ENCODE measurements at regions not wholly inside any gene's neighbourhood (a gene's known extent, or its start where the extent isn't known, plus 50 kb on each side); places are given as distances from the start of the nearest gene placed in this dataset.

DNA sequence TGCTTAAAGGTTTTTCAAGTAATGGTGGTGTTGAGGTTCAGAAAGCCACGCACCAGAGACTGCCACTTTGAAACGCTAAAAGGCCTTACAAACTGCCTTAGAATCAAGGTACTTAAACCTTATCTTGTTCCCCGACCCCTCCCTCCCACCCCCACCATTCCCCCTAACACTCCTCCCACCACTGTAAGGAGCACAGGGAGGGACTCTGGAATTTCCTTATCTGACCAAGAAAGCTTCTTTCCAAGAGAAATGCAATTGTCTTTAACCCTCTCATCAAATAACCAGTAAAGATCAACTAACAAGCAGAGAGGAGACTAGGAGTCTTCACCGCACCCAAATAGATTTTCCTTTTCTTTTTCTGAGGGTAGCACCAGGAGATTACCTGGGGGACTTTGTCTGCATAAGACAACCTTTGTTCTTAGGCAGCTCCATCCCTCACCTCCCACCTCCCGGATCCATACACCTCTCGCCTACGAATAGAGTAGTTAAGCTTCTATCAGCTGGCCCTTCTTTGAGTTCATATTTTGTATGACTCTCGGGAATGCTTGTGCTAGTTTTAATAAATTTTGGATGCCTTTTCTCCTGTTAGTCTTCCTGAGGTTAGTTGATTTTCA is 137.7 kb upstream of the ADGRL2 start:
- TF ChIP-seq, protein P1, sequence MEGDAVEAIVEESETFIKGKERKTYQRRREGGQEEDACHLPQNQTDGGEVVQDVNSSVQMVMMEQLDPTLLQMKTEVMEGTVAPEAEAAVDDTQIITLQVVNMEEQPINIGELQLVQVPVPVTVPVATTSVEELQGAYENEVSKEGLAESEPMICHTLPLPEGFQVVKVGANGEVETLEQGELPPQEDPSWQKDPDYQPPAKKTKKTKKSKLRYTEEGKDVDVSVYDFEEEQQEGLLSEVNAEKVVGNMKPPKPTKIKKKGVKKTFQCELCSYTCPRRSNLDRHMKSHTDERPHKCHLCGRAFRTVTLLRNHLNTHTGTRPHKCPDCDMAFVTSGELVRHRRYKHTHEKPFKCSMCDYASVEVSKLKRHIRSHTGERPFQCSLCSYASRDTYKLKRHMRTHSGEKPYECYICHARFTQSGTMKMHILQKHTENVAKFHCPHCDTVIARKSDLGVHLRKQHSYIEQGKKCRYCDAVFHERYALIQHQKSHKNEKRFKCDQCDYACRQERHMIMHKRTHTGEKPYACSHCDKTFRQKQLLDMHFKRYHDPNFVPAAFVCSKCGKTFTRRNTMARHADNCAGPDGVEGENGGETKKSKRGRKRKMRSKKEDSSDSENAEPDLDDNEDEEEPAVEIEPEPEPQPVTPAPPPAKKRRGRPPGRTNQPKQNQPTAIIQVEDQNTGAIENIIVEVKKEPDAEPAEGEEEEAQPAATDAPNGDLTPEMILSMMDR (IDR thresholded peaks at IDR 0.05): no peak
- ATAC-seq (ENCODE audit: insufficient number of reproducible peaks, low FRiP score, low read depth) (no peak), DNase-seq (ENCODE audit: low spot score) (no peak)
- no peak overlapping the region for H3K27ac ChIP-seq
- no peaks in the 10 kb centered on the region for H3K4me1 ChIP-seq (ENCODE audit: control insufficient read depth in 1 of 2, low read depth in 2 of 2)
- no peaks in the 10 kb centered on the region for H3K9me3 ChIP-seq
- H3K36me3 ChIP-seq: no peaks in the 10 kb centered on the region
- no peaks in the 10 kb centered on the region for H3K27me3 ChIP-seq (replicated peaks; ENCODE audit: insufficient read depth)
- H3K4me3 ChIP-seq: no peak overlapping the region

DNA sequence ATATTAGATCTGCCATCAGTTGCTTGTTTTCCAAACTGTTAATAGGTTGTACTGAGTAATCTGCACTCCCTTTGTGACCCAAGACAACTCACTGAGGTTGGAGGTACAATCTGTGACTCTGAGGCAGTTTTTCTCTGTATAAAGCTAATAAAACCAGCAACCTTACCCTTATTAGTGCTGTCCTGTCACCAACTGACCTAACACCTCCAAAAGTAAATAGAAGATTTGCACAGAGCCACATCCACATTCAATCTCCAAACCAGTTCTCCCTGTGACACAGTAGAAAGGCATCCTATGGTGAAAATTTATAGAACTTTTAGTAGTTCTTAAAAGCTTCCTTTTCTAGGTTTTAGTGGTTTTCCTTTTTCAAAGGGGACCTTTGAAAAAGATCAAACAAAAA is 140.4 kb upstream of the ADGRL2 start:
- TF ChIP-seq, protein P1 (IDR thresholded peaks at IDR 0.05): no peak
- H3K9me3 ChIP-seq: no peaks in the 10 kb centered on the region
- H3K4me1 ChIP-seq (ENCODE audit: control insufficient read depth in 1 of 2, low read depth in 2 of 2): no peaks in the 10 kb centered on the region
- DNase-seq (ENCODE audit: low spot score) (no peak), ATAC-seq (ENCODE audit: insufficient number of reproducible peaks, low FRiP score, low read depth) (no peak)
- no peaks in the 10 kb centered on the region for H3K27me3 ChIP-seq (replicated peaks; ENCODE audit: insufficient read depth)
- H3K27ac ChIP-seq: no peak overlapping the region
- H3K36me3 ChIP-seq: no peaks in the 10 kb centered on the region
- H3K4me3 ChIP-seq: no peak overlapping the region

DNA sequence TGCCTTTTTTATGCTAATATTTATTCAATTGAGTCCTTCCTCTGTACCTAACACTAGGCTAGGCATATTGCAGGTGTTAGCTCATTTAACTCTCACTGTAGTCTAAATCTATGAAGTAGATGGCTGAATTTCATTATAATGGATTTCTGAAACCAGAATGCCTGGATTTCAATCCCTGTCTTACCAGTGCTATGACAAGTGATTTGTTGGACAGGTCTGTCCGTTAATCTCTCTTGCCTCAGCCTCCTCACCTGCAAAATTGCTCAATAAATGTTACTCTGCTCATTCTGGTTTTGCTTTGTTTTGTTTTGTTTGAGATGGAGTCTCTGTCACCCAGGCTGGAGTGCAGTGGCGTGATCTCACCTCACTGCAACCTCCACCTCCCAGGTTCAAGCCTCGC is 146.1 kb upstream of the ADGRL2 start:
- Histone ChIP-seq H3K4me3 (no peak overlapping the region), H3K9me3 (no peaks in the 10 kb centered on the region), H3K27ac (no peak overlapping the region), H3K27me3 (replicated peaks; ENCODE audit: insufficient read depth) (no peaks in the 10 kb centered on the region), H3K4me1 (ENCODE audit: control insufficient read depth in 1 of 2, low read depth in 2 of 2) (no peaks in the 10 kb centered on the region), H3K36me3 (no peaks in the 10 kb centered on the region)
- ATAC-seq (ENCODE audit: insufficient number of reproducible peaks, low FRiP score, low read depth) (no peak), DNase-seq (ENCODE audit: low spot score) (no peak)
- TF ChIP-seq, protein P1 (IDR thresholded peaks at IDR 0.05): no peak

DNA sequence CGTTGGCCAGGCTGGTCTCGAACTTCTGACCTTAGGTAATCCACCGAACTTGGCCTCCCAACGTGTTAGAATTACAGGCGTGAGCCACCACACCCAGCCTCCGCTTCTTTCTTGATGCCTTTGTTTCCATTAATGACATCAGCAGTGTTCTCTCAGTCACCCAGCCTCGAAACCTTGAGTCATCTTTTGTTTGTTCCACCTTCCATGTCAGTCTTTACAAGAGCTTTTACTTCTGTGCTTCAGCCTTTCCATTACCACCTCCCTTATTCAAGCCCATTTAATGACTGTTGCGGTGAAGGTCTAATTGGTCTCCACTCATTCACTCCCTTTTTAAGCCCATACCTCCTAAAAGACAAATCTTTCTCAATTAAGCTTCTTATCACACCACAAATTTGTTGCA is 146.6 kb upstream of the ADGRL2 start:
- DNase-seq (ENCODE audit: low spot score): no peak
- ATAC-seq (ENCODE audit: insufficient number of reproducible peaks, low FRiP score, low read depth): no peak

DNA sequence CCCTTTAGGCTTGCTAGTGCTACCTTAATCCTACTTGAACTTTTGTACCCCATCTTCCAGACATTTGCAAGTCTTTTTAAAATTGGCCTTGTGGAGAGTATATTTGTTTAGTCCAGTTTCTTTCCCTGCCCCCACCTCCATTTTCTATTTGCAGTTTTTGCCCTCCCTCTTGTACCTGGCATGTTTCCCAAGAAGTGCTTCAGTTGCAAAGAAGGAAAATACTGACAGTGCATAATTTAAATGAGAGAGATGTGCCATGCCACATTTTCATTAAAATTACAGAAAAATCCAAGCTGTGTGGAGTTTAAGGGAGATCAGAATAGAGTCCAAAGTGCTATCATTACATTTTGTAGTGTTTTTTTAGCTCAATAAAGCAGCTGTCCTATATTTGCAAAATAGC is 150.0 kb upstream of the ADGRL2 start:
- Histone ChIP-seq H3K9me3 (no peaks in the 10 kb centered on the region), H3K4me3 (no peak overlapping the region), H3K27ac (no peak overlapping the region), H3K27me3 (replicated peaks; ENCODE audit: insufficient read depth) (no peaks in the 10 kb centered on the region), H3K36me3 (no peaks in the 10 kb centered on the region), H3K4me1 (ENCODE audit: control insufficient read depth in 1 of 2, low read depth in 2 of 2) (peaks cover 0 to 5% of the 10 kb centered on the region in 2 donors)
- no peak for ATAC-seq (ENCODE audit: insufficient number of reproducible peaks, low FRiP score, low read depth)
- TF ChIP-seq, protein P1 (IDR thresholded peaks at IDR 0.05): no peak
- no peak for DNase-seq (ENCODE audit: low spot score)

More for the DNA sequence above, 146.6 kb upstream of the ADGRL2 start:
- H3K4me1 ChIP-seq (ENCODE audit: control insufficient read depth in 1 of 2, low read depth in 2 of 2): no peaks in the 10 kb centered on the region
- H3K27ac ChIP-seq: no peak overlapping the region
- TF ChIP-seq, protein P1 (IDR thresholded peaks at IDR 0.05): no peak
- H3K4me3 ChIP-seq: no peak overlapping the region
- H3K36me3 ChIP-seq: no peaks in the 10 kb centered on the region
- no peaks in the 10 kb centered on the region for H3K27me3 ChIP-seq (replicated peaks; ENCODE audit: insufficient read depth)
- H3K9me3 ChIP-seq: no peaks in the 10 kb centered on the region
